Neural crest cell (in vitro differentiated cells): ENCODE measurements at regions not wholly inside any gene's neighbourhood (a gene's known extent, or its start where the extent isn't known, plus 50 kb on each side); places are given as distances from the start of the nearest gene placed in this dataset.
"Not testable (repeated sequence)": the region's sequence is repeated elsewhere in the genome, so short reads cannot be mapped to it uniquely, and the experiment has no call there.

ENCODE experiments used
- DNase-seq: peaks from one replicate; pipeline ENCODE4 v3.0.0; 2021; ENCODE audit warnings: low read depth, mixed read lengths, low spot score
- H3K27ac Mint-ChIP-seq: one replicate; pipeline ENCODE4 v1.8.0; 2021; ENCODE audit warnings: mild to moderate bottlenecking, mixed read lengths; ENCODE audit not compliant: unreplicated experiment
- H3K27me3 Mint-ChIP-seq: 2 replicates; pipeline ENCODE4 v1.8.0; 2021; ENCODE audit warnings: low read depth, mild to moderate bottlenecking, mixed read lengths
- H3K36me3 Mint-ChIP-seq: 2 replicates; pipeline ENCODE4 v1.8.0; 2021; ENCODE audit warnings: low read depth, mild to moderate bottlenecking, mixed read lengths
- H3K4me1 Mint-ChIP-seq: 2 replicates; pipeline ENCODE4 v1.8.0; 2021; ENCODE audit warnings: mixed read lengths
- H3K4me3 Mint-ChIP-seq: one replicate; pipeline ENCODE4 v1.8.0; 2021; ENCODE audit warnings: mild to moderate bottlenecking, mixed read lengths
- H3K9me3 Mint-ChIP-seq: 2 replicates; pipeline ENCODE4 v1.8.0; 2021; ENCODE audit warnings: mixed read lengths

DNA sequence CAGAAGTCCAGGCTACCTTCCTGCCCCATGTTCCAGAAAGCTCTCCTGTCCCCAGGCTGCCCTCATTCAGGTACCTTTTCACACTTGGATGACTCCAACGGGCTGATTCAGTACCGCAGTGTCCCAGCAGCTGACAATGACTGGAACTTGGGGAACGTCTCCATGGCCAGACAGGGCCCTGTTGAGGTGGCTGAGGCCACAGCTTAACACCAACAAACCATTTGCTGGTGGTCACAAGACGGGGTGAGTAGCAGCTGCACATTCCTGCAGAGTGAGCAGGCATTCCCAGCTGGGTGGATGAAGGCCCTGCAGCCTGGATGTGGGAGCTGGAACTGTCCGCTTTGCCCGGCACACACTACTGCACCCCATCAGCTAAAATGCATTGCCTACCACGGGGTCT lies 4481.3 kb upstream of the TPTE start:
- not testable (repeated sequence) for H3K36me3 Mint-ChIP-seq, H3K27ac Mint-ChIP-seq, H3K9me3 Mint-ChIP-seq, DNase-seq, H3K4me1 Mint-ChIP-seq, H3K4me3 Mint-ChIP-seq, H3K27me3 Mint-ChIP-seq

- H3K27me3 Mint-ChIP-seq, H3K4me3 Mint-ChIP-seq, DNase-seq, H3K36me3 Mint-ChIP-seq, H3K4me1 Mint-ChIP-seq, H3K9me3 Mint-ChIP-seq, H3K27ac Mint-ChIP-seq: not testable (repeated sequence)
These were observed 4477.7 kb upstream of the TPTE start for GRCh38 chr21:6043430-6044275.

GRCh38 chr21:6044695-6045094 lies 4476.7 kb upstream of the TPTE start:
- H3K36me3 Mint-ChIP-seq, H3K4me3 Mint-ChIP-seq, H3K27ac Mint-ChIP-seq, H3K27me3 Mint-ChIP-seq, H3K4me1 Mint-ChIP-seq, DNase-seq, H3K9me3 Mint-ChIP-seq: not testable (repeated sequence)

GRCh38 chr21:6049930-6050329 lies 4471.5 kb upstream of the TPTE start:
- not testable (repeated sequence) for H3K9me3 Mint-ChIP-seq, H3K27ac Mint-ChIP-seq, H3K4me3 Mint-ChIP-seq, H3K4me1 Mint-ChIP-seq, H3K27me3 Mint-ChIP-seq, DNase-seq, H3K36me3 Mint-ChIP-seq

DNA sequence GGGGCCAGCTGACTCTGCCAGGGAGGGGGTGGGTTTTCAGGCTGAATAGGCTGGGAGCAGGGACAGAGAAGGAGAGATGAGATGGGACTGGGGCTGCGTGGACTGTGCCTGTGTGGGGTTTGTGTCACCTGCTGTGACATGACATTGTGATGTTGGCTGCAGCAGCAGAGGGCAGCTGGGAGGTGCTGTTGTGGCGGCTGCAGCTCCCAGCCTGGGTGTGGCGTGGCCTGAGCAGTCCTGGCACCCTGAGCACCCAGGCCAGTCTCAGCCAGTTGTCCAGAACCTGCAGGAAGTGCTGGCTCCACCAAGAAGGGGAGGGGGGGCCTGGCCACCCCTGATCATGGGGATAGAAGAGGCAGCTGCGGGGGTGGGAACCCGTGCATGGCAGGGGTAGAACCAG lies 4469.3 kb upstream of the TPTE start:
- not testable (repeated sequence) for DNase-seq, H3K4me1 Mint-ChIP-seq, H3K27ac Mint-ChIP-seq, H3K4me3 Mint-ChIP-seq, H3K27me3 Mint-ChIP-seq, H3K36me3 Mint-ChIP-seq, H3K9me3 Mint-ChIP-seq

GRCh38 chr21:6053145-6053544 lies 4468.2 kb upstream of the TPTE start:
- not testable (repeated sequence) for H3K36me3 Mint-ChIP-seq, H3K27me3 Mint-ChIP-seq, H3K27ac Mint-ChIP-seq, H3K4me3 Mint-ChIP-seq, H3K4me1 Mint-ChIP-seq, H3K9me3 Mint-ChIP-seq, DNase-seq

GRCh38 chr21:6058997-6059396 lies 4462.4 kb upstream of the TPTE start:
- not testable (repeated sequence) for H3K27me3 Mint-ChIP-seq, H3K4me3 Mint-ChIP-seq, H3K4me1 Mint-ChIP-seq, H3K27ac Mint-ChIP-seq, DNase-seq, H3K36me3 Mint-ChIP-seq, H3K9me3 Mint-ChIP-seq

DNA sequence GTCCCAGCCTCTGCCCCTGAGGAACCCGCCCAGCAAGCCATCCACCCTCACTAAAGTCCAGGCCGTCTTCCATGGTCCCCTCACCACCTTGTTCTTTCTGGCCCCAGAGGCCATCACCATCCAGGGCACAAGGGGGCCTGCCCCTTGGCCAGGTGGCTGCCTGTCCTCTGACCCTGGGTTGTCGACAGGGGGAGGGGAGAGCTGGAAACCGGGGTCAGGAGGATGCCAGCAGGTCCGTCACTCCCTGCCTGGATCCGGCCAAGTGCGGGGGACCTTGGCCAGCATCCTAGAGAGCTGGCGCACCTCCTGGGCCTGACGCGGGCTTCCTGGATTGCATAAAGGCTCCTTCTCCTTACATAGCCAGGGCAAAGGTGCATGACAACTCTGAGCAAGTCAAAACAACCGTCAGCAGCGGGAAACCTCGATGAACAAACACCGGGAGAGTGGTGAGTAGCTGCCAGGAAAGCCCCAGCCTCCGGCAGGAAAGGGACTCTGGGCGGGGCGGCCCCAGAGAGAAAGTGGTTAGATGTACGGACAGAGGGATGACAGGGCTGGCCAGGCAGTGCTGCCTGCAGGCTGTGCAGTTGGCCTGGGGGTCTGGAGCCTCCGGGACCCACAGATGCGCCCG lies 4461.2 kb upstream of the TPTE start:
- not testable (repeated sequence) for H3K27me3 Mint-ChIP-seq, DNase-seq

GRCh38 chr21:6066320-6066985 lies 4454.9 kb upstream of the TPTE start:
- DNase-seq, H3K9me3 Mint-ChIP-seq, H3K36me3 Mint-ChIP-seq, H3K4me3 Mint-ChIP-seq, H3K4me1 Mint-ChIP-seq, H3K27ac Mint-ChIP-seq, H3K27me3 Mint-ChIP-seq: not testable (repeated sequence)

More for the DNA sequence above, 4461.2 kb upstream of the TPTE start:
- not testable (repeated sequence) for H3K36me3 Mint-ChIP-seq, H3K4me1 Mint-ChIP-seq, H3K9me3 Mint-ChIP-seq, H3K27ac Mint-ChIP-seq, H3K4me3 Mint-ChIP-seq

DNA sequence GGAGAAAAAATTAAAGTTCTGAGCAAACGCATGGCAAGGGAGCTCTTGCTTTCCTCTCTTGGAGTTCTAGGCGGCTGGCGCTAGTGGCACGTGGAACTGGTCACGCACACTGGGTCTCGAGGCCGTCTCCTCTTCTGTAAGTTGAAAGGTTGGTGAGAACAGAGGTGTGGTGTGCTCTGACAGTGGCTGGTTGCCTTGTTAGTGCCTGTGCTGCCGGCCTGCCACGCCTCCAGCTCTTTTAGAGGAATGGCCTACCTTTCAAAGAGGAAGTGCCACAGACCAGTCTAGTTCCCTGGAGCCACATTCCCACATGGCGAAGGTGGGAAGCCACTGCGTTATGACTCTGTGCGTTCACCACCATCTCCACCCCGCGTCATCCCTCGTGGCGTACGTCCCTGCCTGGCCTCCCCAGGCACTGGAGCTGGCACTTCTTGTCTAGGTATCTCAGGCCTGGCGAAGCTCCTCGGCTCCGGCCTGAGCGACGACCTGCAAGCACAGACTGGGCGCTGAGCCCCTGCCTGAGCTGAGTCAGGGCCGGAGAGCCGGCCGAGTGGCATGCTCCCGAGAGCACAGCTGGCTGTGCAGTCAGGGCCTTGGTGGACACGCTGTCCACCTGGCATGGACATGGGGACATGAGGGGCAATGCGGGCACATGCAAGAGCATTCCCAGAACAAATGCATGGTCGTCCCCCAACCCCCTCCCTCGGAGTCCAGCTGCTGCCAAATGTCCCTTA lies 4453.1 kb upstream of the TPTE start:
- H3K36me3 Mint-ChIP-seq, H3K9me3 Mint-ChIP-seq, H3K4me1 Mint-ChIP-seq, H3K4me3 Mint-ChIP-seq, H3K27me3 Mint-ChIP-seq, DNase-seq, H3K27ac Mint-ChIP-seq: not testable (repeated sequence)

DNA sequence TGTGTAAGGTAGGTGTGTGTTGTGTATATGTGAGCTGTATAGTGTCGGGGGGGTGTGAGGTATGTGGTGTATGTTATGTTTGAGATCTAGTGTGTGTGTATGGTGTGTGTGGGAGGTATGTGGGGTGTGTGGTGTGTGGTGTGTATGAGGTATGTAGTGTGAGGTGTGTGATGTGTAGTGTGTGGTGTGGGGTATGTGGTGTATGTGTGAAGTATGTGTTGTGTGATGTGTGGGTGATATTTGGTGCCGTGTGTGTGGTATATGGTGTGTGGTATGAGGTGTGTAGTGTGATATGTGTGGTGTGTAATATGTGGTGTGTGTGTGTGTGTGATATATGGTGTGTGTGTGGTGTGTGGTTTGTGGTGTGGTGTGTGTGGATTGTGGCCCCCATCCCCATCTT lies 4451.2 kb upstream of the TPTE start:
- not testable (repeated sequence) for DNase-seq, H3K27ac Mint-ChIP-seq, H3K4me1 Mint-ChIP-seq, H3K4me3 Mint-ChIP-seq, H3K27me3 Mint-ChIP-seq, H3K9me3 Mint-ChIP-seq, H3K36me3 Mint-ChIP-seq

- not testable (repeated sequence) for H3K4me1 Mint-ChIP-seq, H3K36me3 Mint-ChIP-seq, H3K9me3 Mint-ChIP-seq, H3K27me3 Mint-ChIP-seq, DNase-seq, H3K27ac Mint-ChIP-seq, H3K4me3 Mint-ChIP-seq
These were observed 4448.7 kb upstream of the TPTE start for GRCh38 chr21:6072691-6073090.

- H3K9me3 Mint-ChIP-seq, H3K36me3 Mint-ChIP-seq, H3K4me3 Mint-ChIP-seq, H3K27ac Mint-ChIP-seq, DNase-seq, H3K27me3 Mint-ChIP-seq, H3K4me1 Mint-ChIP-seq: not testable (repeated sequence)
These were observed 4447.2 kb upstream of the TPTE start for GRCh38 chr21:6073993-6074705.
